NB4 (cell line): ENCODE measurements at regions not wholly inside any gene's neighbourhood (a gene's known extent, or its start where the extent isn't known, plus 50 kb on each side); places are given as distances from the start of the nearest gene placed in this dataset.

Experiments
- DNase-seq: peaks from one replicate; pipeline ENCODE4 v3.0.0; 2010; ENCODE audit warnings: low read depth
- H3K4me3 ChIP-seq: one replicate; pipeline ENCODE4 v1.5.1; 2011; ENCODE audit warnings: mild to moderate bottlenecking, low read depth, low read length, moderate library complexity
- CTCF ChIP-seq: IDR thresholded peaks from one replicate; pipeline ENCODE4 v1.5.1; 2012; ENCODE audit warnings: low read depth, low read length
- MAX ChIP-seq: IDR thresholded peaks from 2 replicates; pipeline ENCODE4 v1.6.1; 2011; ENCODE audit warnings: low read depth, low read length
- MYC ChIP-seq: IDR thresholded peaks from 2 replicates; pipeline ENCODE4 v1.6.1; 2011; ENCODE audit warnings: low read depth, low read length
- POLR2A ChIP-seq: IDR thresholded peaks from 2 replicates; pipeline ENCODE4 v1.6.1; 2011; ENCODE audit warnings: mild to moderate bottlenecking; ENCODE audit not compliant: insufficient read length; ENCODE audit errors: extremely low read depth

- peak; percentile 40 for DNase-seq
- no peak for TF ChIP-seq CTCF
- no peak for TF ChIP-seq POLR2A
- TF ChIP-seq MYC = no peak
- no peak for TF ChIP-seq MAX
Observed at GRCh38 chr12:94762259-94762942, 112.0 kb upstream of the TMCC3 start.

GRCh38 chr12:94761559-94761958 is 111.2 kb upstream of the TMCC3 start:
- TF ChIP-seq MAX = no peak
- no peak for TF ChIP-seq CTCF
- no peak for TF ChIP-seq POLR2A
- TF ChIP-seq MYC = no peak
- no peak overlapping the region for H3K4me3 ChIP-seq
- peak; percentile 70 for DNase-seq

More at GRCh38 chr12:94762259-94762942, 112.0 kb upstream of the TMCC3 start:
- no peak overlapping the region for H3K4me3 ChIP-seq

- DNase-seq = no peak
- TF ChIP-seq POLR2A (no peak), CTCF (no peak), MAX (no peak), MYC (no peak)
- H3K4me3 ChIP-seq = no peak overlapping the region
Observed at GRCh38 chr12:94760786-94761185, 110.4 kb upstream of the TMCC3 start.

GRCh38 chr12:94756789-94757188 is 106.4 kb upstream of the TMCC3 start:
- no peak for DNase-seq
- no peak for TF ChIP-seq CTCF
- TF ChIP-seq POLR2A = no peak
- no peak for TF ChIP-seq MAX
- TF ChIP-seq MYC = no peak
- no peak overlapping the region for H3K4me3 ChIP-seq

- no peak overlapping the region for H3K4me3 ChIP-seq
- no peak for TF ChIP-seq POLR2A
- TF ChIP-seq MAX = no peak
- no peak for TF ChIP-seq CTCF
- TF ChIP-seq MYC = no peak
- no peak for DNase-seq
Observed at GRCh38 chr12:94755598-94755997, 105.2 kb upstream of the TMCC3 start.
